H9 (cell line): ENCODE measurements at regions not wholly inside any gene's neighbourhood (a gene's known extent, or its start where the extent isn't known, plus 50 kb on each side); places are given as distances from the start of the nearest gene placed in this dataset.

Experiments
- DNase-seq: peaks from one replicate; pipeline ENCODE4 v3.0.0-alpha.2; 2017
- H2AFZ ChIP-seq: one replicate; pipeline ENCODE4 v1.6.1; 2013; ENCODE audit warnings: mild to moderate bottlenecking, low read length, control low read depth, moderate library complexity
- H2AK5ac ChIP-seq: 2 replicates; pipeline ENCODE4 v1.6.1; 2013; ENCODE audit warnings: low read length, control low read depth, mixed read lengths; ENCODE audit not compliant: insufficient read length
- H2BK120ac ChIP-seq: one replicate; pipeline ENCODE4 v1.6.1; 2013; ENCODE audit warnings: low read depth, mild to moderate bottlenecking, low read length, control low read depth, inconsistent platforms; ENCODE audit not compliant: poor library complexity, severe bottlenecking
- H2BK12ac ChIP-seq: 2 replicates; pipeline ENCODE4 v1.6.1; 2013; ENCODE audit warnings: low read length, control low read depth, mixed read lengths, low read depth; ENCODE audit not compliant: insufficient read length
- H2BK15ac ChIP-seq: 2 replicates; pipeline ENCODE4 v1.6.1; 2013; ENCODE audit warnings: low read depth, low read length, control low read depth
- H2BK20ac ChIP-seq: one replicate; pipeline ENCODE4 v1.6.1; 2013; ENCODE audit warnings: low read depth, mild to moderate bottlenecking, low read length, control low read depth, inconsistent platforms; ENCODE audit not compliant: poor library complexity, severe bottlenecking
- H2BK5ac ChIP-seq: 2 replicates; pipeline ENCODE4 v1.6.1; 2013; ENCODE audit warnings: low read length, control low read depth, mixed read lengths; ENCODE audit not compliant: insufficient read length
- H3K14ac ChIP-seq: 2 replicates; pipeline ENCODE4 v1.6.1; 2013; ENCODE audit warnings: low read length, control low read depth; ENCODE audit not compliant: insufficient read depth
- H3K18ac ChIP-seq: 2 replicates; pipeline ENCODE4 v1.6.1; 2013; ENCODE audit warnings: low read depth, mild to moderate bottlenecking, mixed read lengths, low read length, control low read depth; ENCODE audit not compliant: insufficient read length
- H3K23ac ChIP-seq: 2 replicates; pipeline ENCODE4 v1.6.1; 2013; ENCODE audit warnings: low read length, control low read depth, mixed read lengths, low read depth; ENCODE audit not compliant: insufficient read length
- H3K23me2 ChIP-seq: 2 replicates; pipeline ENCODE4 v1.6.1; 2013; ENCODE audit warnings: low read depth, mild to moderate bottlenecking, mixed read lengths, low read length, control low read depth; ENCODE audit not compliant: insufficient read length, poor library complexity, severe bottlenecking
- H3K27ac ChIP-seq: 2 replicates; pipeline ENCODE4 v1.5.1; 2013; ENCODE audit warnings: low read length, control low read depth, mixed read lengths, low read depth; ENCODE audit not compliant: insufficient read length
- H3K27me3 ChIP-seq: 2 replicates; pipeline ENCODE4 v1.6.1; 2013; ENCODE audit warnings: low read length, control low read depth, inconsistent platforms; ENCODE audit not compliant: insufficient read depth
- H3K4ac ChIP-seq: 2 replicates; pipeline ENCODE4 v1.6.1; 2013; ENCODE audit warnings: low read depth, mild to moderate bottlenecking, control low read depth, inconsistent platforms, low read length, moderate library complexity
- H3K4me1 ChIP-seq: 2 replicates; pipeline ENCODE4 v1.6.1; 2013; ENCODE audit warnings: low read length, control low read depth, inconsistent platforms; ENCODE audit not compliant: insufficient read depth
- H3K4me2 ChIP-seq: 2 replicates; pipeline ENCODE4 v1.6.1; 2013; ENCODE audit warnings: low read length, control low read depth, mixed read lengths; ENCODE audit not compliant: insufficient read length, insufficient read depth
- H3K56ac ChIP-seq: 2 replicates; pipeline ENCODE4 v1.6.1; 2013; ENCODE audit warnings: low read depth, mild to moderate bottlenecking, mixed read lengths, low read length, control low read depth; ENCODE audit not compliant: insufficient read length
- H3K79me1 ChIP-seq: 2 replicates; pipeline ENCODE4 v1.6.1; 2013; ENCODE audit warnings: low read depth, mild to moderate bottlenecking, moderate library complexity, low read length, control low read depth, inconsistent platforms; ENCODE audit not compliant: insufficient read depth, poor library complexity, severe bottlenecking
- H3K79me2 ChIP-seq: 2 replicates; pipeline ENCODE4 v1.6.1; 2013; ENCODE audit warnings: low read length, control low read depth, inconsistent platforms; ENCODE audit not compliant: insufficient read depth
- H3K9ac ChIP-seq: 2 replicates; pipeline ENCODE4 v1.6.1; 2013; ENCODE audit warnings: low read length, control low read depth, mixed read lengths; ENCODE audit not compliant: insufficient read length; ENCODE audit errors: extremely low read depth
- H3K9me3 ChIP-seq: one replicate; pipeline ENCODE4 v1.6.1; 2013; ENCODE audit warnings: low read depth, low read length, inconsistent platforms; ENCODE audit not compliant: control insufficient read depth
- H3T11ph ChIP-seq: one replicate; pipeline ENCODE4 v1.6.1; 2013; ENCODE audit warnings: mild to moderate bottlenecking, low read length, control low read depth, inconsistent platforms
- H4K20me1 ChIP-seq: one replicate; pipeline ENCODE4 v1.6.1; 2013; ENCODE audit not compliant: control insufficient read depth, insufficient read length, insufficient read depth
- H4K5ac ChIP-seq: 2 replicates; pipeline ENCODE4 v1.6.1; 2013; ENCODE audit warnings: low read depth, mild to moderate bottlenecking, mixed read lengths, low read length, control low read depth; ENCODE audit not compliant: insufficient read length
- H4K8ac ChIP-seq: replicated peaks from 2 replicates; pipeline ENCODE4 v1.6.1; 2013; ENCODE audit warnings: low read length, control low read depth, mixed read lengths, low read depth; ENCODE audit not compliant: insufficient read length
- H4K91ac ChIP-seq: 2 replicates; pipeline ENCODE4 v1.6.1; 2013; ENCODE audit warnings: low read depth, mild to moderate bottlenecking, moderate library complexity, mixed read lengths, low read length, control low read depth; ENCODE audit not compliant: insufficient read length
- H3K27ac Mint-ChIP-seq, 3 experiments: 2 replicates in 2 of 3; 3 replicates in 1 of 3; pipeline ENCODE4 v1.8.0; 2020 to 2021; ENCODE audit warnings: mixed read lengths in 3 of 3, mild to moderate bottlenecking in 1 of 3, moderate library complexity in 1 of 3
- H3K27me3 Mint-ChIP-seq: 2 replicates; pipeline ENCODE4 v1.8.0; 2021; ENCODE audit warnings: low read depth, mild to moderate bottlenecking, moderate library complexity, mixed read lengths
- H3K36me3 Mint-ChIP-seq, 3 experiments: 2 replicates in 2 of 3; 3 replicates in 1 of 3; pipeline ENCODE4 v1.8.0; 2020 to 2021; ENCODE audit warnings: low read depth in 3 of 3, mixed read lengths in 3 of 3; ENCODE audit not compliant: insufficient read depth in 1 of 3
- H3K4me1 Mint-ChIP-seq, 2 experiments: 2 replicates each; pipeline ENCODE4 v1.8.0; 2020; ENCODE audit warnings: mixed read lengths in 2 of 2
- H3K4me3 Mint-ChIP-seq, 2 experiments: 2 replicates in 1 of 2; 3 replicates in 1 of 2; pipeline ENCODE4 v1.8.0; 2020 to 2021; ENCODE audit warnings: mild to moderate bottlenecking in 2 of 2, mixed read lengths in 2 of 2, moderate library complexity in 1 of 2
- H3K9me3 Mint-ChIP-seq, 2 experiments: 2 replicates in 1 of 2; 3 replicates in 1 of 2; pipeline ENCODE4 v1.8.0; 2020; ENCODE audit warnings: mild to moderate bottlenecking in 2 of 2, mixed read lengths in 2 of 2, moderate library complexity in 1 of 2
- WGBS: extraction: QIAGEN DNeasy Blood & Tissue Kit; methylation state at CpG from one replicate; pipeline ENCODE4 v1.1.7; 2013; ENCODE audit warnings: missing lambda C conversion rate, low lambda C conversion rate, mixed read lengths; ENCODE audit not compliant: insufficient read length; ENCODE audit errors: extremely low coverage; 5-methylcytosine and 5-hydroxymethylcytosine counted together
- TF ChIP-seq, protein P1 (sequence below): fragments of 200-600 bp; sonication (generic); conservative IDR thresholded peaks from 3 replicates; pipeline ENCODE4 v1.8.0; 2021; ENCODE audit warnings: antibody characterized with exemption, mild to moderate bottlenecking

DNA sequence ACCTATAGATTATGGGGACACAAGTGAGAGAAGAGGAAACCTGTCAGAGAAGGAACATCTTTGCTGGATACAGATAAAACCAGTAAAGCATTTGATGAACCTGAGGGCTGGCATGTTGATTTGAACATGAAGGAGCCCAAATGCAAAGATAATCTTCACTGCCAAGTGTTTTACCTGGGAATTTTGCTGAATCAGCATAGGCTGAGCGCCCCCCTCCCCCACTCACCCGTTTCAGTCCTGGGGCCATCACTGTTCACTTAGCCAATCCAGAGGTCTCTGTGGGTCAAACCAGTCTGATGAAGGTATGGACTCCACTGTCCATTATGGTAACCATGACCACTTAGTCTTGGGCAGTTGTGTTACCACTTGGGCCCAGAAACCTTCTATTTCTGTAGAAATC, 466.0 kb upstream of the GRM7 start:
- WGBS, result no CpG with 5 or more reads among the region's 2 CpGs
- H3K4me1 ChIP-seq, result no peaks in the 10 kb centered on the region
- H3K4ac ChIP-seq, result no peak overlapping the region
- H3K9ac ChIP-seq, result no peak overlapping the region
- H4K91ac ChIP-seq, result no peak overlapping the region
- no peak overlapping the region for H4K8ac ChIP-seq
- no peak overlapping the region for H3K4me2 ChIP-seq
- no peak overlapping the region for H3K27ac ChIP-seq
- Mint-ChIP-seq H3K4me3 (no peak overlapping the region), H3K4me1 (peaks cover 9 to 10% of the 10 kb centered on the region in 2 experiments), H3K27me3 (no peaks in the 10 kb centered on the region), H3K27ac (no peak overlapping the region; a peak in 1 of 7 replicates), H3K36me3 (no peaks in the 10 kb centered on the region; a peak in 1 of 7 replicates), H3K9me3 (no peaks in the 10 kb centered on the region; a peak in 1 of 5 replicates)
- no peak overlapping the region for H3K23ac ChIP-seq
- H2BK5ac ChIP-seq, result no peak overlapping the region
- H3K56ac ChIP-seq, result no peak overlapping the region
- no peak overlapping the region for H3K18ac ChIP-seq
- H2BK20ac ChIP-seq, result no peak overlapping the region
- H3K14ac ChIP-seq, result no peak overlapping the region
- no peak overlapping the region for H3T11ph ChIP-seq
- H3K79me1 ChIP-seq, result no peaks in the 10 kb centered on the region
- H4K20me1 ChIP-seq, result no peaks in the 10 kb centered on the region
- no peaks in the 10 kb centered on the region for H3K9me3 ChIP-seq
- no peaks in the 10 kb centered on the region for H3K27me3 ChIP-seq
- H2BK120ac ChIP-seq, result no peak overlapping the region
- no peak overlapping the region for H2AFZ ChIP-seq
- H2BK12ac ChIP-seq, result no peak overlapping the region
- H4K5ac ChIP-seq, result no peak overlapping the region
- TF ChIP-seq, protein P1, sequence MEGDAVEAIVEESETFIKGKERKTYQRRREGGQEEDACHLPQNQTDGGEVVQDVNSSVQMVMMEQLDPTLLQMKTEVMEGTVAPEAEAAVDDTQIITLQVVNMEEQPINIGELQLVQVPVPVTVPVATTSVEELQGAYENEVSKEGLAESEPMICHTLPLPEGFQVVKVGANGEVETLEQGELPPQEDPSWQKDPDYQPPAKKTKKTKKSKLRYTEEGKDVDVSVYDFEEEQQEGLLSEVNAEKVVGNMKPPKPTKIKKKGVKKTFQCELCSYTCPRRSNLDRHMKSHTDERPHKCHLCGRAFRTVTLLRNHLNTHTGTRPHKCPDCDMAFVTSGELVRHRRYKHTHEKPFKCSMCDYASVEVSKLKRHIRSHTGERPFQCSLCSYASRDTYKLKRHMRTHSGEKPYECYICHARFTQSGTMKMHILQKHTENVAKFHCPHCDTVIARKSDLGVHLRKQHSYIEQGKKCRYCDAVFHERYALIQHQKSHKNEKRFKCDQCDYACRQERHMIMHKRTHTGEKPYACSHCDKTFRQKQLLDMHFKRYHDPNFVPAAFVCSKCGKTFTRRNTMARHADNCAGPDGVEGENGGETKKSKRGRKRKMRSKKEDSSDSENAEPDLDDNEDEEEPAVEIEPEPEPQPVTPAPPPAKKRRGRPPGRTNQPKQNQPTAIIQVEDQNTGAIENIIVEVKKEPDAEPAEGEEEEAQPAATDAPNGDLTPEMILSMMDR, result no peak
- H2BK15ac ChIP-seq, result no peak overlapping the region
- no peak overlapping the region for H2AK5ac ChIP-seq
- H3K79me2 ChIP-seq, result no peaks in the 10 kb centered on the region
- no peaks in the 10 kb centered on the region for H3K23me2 ChIP-seq
- DNase-seq, result no peak
